HS-5 (cell line): ENCODE measurements at regions not wholly inside any gene's neighbourhood (a gene's known extent, or its start where the extent isn't known, plus 50 kb on each side); places are given as distances from the start of the nearest gene placed in this dataset.
"Not testable (repeated sequence)": the region's sequence is repeated elsewhere in the genome, so short reads cannot be mapped to it uniquely, and the experiment has no call there.

Experiments used
- DNase-seq: peaks from one replicate; pipeline ENCODE4 v3.0.0-alpha.2; 2012; ENCODE audit warnings: low read depth

GRCh38 chr10:106078895-106079576 is 1085.5 kb downstream of the SORCS1 start:
- peak; percentile 56 for DNase-seq

- DNase-seq, result no peak
These were observed 1088.0 kb downstream of the SORCS1 start for GRCh38 chr10:106076496-106076895.

- no peak for DNase-seq
These were observed 1111.4 kb downstream of the SORCS1 start for GRCh38 chr10:106053061-106053460.

GRCh38 chr10:106044503-106044902 is 1120.0 kb downstream of the SORCS1 start:
- DNase-seq, result no peak

GRCh38 chr10:106043863-106044262 is 1120.6 kb downstream of the SORCS1 start:
- peak; percentile 63 for DNase-seq

GRCh38 chr10:106038246-106038645 is 1126.3 kb downstream of the SORCS1 start:
- DNase-seq, result peak; percentile 4

GRCh38 chr10:106033065-106033464 is 1131.4 kb downstream of the SORCS1 start:
- no peak for DNase-seq

GRCh38 chr10:106032450-106033002 is 1132.0 kb downstream of the SORCS1 start:
- no peak for DNase-seq

- no peak for DNase-seq
These were observed 1137.3 kb downstream of the SORCS1 start for GRCh38 chr10:106027240-106027639.

- DNase-seq, result no peak
These were observed 1139.2 kb downstream of the SORCS1 start for GRCh38 chr10:106025208-106025811.

- DNase-seq, result no peak
These were observed 1141.2 kb downstream of the SORCS1 start for GRCh38 chr10:106023329-106023728.

GRCh38 chr10:106019559-106019958 is 1144.9 kb downstream of the SORCS1 start:
- DNase-seq, result not testable (repeated sequence)

GRCh38 chr10:106015369-106016199 is 1148.9 kb downstream of the SORCS1 start:
- DNase-seq, result not testable (repeated sequence)

GRCh38 chr10:106011250-106011649 is 1153.3 kb downstream of the SORCS1 start:
- DNase-seq, result no peak

- no peak for DNase-seq
These were observed 1163.8 kb downstream of the SORCS1 start for GRCh38 chr10:106000721-106001120.

GRCh38 chr10:105993609-105994008 is 1170.9 kb downstream of the SORCS1 start:
- DNase-seq, result no peak

- DNase-seq, result no peak
These were observed 1171.6 kb downstream of the SORCS1 start for GRCh38 chr10:105992928-105993327.

- no peak for DNase-seq
These were observed 1174.0 kb downstream of the SORCS1 start for GRCh38 chr10:105990529-105990928.

GRCh38 chr10:105989995-105990394 is 1174.5 kb downstream of the SORCS1 start:
- no peak for DNase-seq

- no peak for DNase-seq
These were observed 1175.7 kb downstream of the SORCS1 start for GRCh38 chr10:105988848-105989247.

GRCh38 chr10:105986912-105987635 is 1177.4 kb downstream of the SORCS1 start:
- DNase-seq, result no peak

GRCh38 chr10:105986486-105986885 is 1178.0 kb downstream of the SORCS1 start:
- no peak for DNase-seq
